ENCODE measurements at regions not wholly inside any gene's neighbourhood (a gene's known extent, or its start where the extent isn't known, plus 50 kb on each side); places are given as distances from the start of the nearest gene placed in this dataset.

DNA sequence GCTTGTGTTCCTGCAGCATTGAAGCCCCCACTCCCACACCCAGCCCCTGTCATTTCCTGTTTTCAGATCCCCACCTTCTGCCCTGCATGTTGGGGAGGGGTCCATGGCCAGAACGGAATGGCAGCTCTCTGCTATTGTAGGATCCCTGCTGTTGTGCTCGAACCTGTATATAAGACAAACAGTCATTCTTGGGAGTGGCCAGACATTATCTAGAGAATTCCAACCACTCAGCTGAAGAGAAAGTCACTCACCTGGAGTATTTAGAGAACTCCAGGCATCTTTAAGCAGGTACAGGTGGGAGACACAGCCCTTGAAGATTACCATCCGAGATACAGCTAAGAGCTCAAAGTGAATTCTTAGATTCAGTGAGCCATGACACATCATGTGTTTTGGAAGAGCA is 96.1 kb downstream of the C9orf152 start:
- TF ChIP-seq MATR3 (CRISPR knock-in tag; IDR thresholded peaks at IDR 0.05) (no peak), EP300 (IDR thresholded peaks at IDR 0.05; ENCODE audit: low read depth in 2 of 2, low read length in 2 of 2) (no peak), EP300 (CRISPR knock-in tag; IDR thresholded peaks at IDR 0.05; ENCODE audit: borderline replicate concordance) (no peak), ZNF792 (CRISPR knock-in tag; IDR thresholded peaks at IDR 0.05) (no peak), TAF1 (CRISPR knock-in tag; IDR thresholded peaks at IDR 0.05) (no peak), POLR2A (IDR thresholded peaks at IDR 0.05; ENCODE audit: insufficient read depth in 1 of 2, low read depth in 2 of 2, low read length in 2 of 2) (no peak), ZBTB21 (CRISPR knock-in tag; IDR thresholded peaks at IDR 0.05) (no peak), SP1 (IDR thresholded peaks at IDR 0.05) (no peak), SP1 (CRISPR knock-in tag; IDR thresholded peaks at IDR 0.05) (no peak), ZC3H4 (CRISPR knock-in tag; IDR thresholded peaks at IDR 0.05; ENCODE audit: borderline replicate concordance) (no peak), KAT7 (CRISPR knock-in tag; IDR thresholded peaks at IDR 0.05; ENCODE audit: borderline replicate concordance) (no peak), NBN (conservative IDR thresholded peaks at IDR 0.05) (no peak)
- TF ChIP-seq, protein P1, sequence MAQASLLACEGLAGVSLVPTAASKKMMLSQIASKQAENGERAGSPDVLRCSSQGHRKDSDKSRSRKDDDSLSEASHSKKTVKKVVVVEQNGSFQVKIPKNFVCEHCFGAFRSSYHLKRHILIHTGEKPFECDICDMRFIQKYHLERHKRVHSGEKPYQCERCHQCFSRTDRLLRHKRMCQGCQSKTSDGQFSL (CRISPR knock-in tag; IDR thresholded peaks at IDR 0.05) = no peak
